ENCODE measurements at regions not wholly inside any gene's neighbourhood (a gene's known extent, or its start where the extent isn't known, plus 50 kb on each side); places are given as distances from the start of the nearest gene placed in this dataset.

DNA sequence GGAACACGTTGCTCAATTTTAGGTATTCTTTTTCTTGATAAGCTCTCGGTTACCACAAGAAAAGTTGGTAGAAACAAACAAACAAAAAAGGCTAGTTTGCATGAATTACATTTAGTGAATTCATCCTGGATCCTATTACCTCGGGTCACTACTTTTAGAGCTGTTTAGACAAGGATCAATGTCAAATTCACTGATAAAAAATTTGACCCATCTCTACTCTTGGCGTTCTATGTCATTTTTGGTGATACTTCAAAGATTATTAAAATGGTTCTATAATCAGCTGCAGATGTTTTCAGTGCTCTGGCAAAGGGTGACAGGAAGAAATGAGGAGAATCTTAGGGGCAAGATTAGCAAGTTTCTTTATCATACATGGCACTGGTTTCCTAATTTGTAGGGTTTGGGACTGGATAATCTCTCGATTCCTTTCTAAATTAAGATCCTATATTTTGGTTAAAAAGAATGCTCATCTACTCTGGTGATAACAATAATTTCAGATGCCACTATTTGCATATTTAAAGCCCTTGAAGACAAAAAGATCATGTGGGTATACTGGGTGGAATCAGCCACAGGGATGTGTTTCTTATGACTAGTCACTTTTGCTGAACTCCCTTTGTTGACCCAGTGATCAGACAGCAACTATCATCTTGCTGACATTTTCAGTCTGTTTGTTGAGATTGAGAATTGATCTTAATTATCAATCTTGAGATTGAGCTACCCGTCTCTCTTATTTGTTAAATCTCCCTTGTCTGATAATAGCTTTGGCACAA lies 442.9 kb downstream of the AASDHPPT start (continued):
- TF ChIP-seq ZNF140 (tag by site-specific recombination; IDR thresholded peaks at IDR 0.05), result no peak
- no peak for TF ChIP-seq ZNF121 (tag by site-specific recombination; IDR thresholded peaks at IDR 0.05)

DNA sequence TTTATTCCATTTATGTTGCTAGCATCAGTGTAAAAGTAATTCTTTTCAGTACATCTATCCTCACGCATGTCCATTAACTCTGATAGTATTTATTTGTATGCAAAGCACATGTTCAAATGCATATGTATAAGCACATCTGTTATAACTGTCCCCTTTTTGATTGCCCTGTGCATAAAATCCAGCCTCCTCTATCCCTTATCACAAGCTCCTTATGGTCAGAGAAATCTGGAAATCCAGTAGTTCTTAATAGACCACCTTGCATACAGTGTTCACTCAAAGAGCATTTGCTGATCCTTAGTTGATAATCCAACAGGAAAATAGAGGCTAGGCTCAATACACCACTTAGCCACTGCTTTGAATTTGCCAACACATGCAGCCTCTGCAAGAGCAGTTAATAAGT lies 443.5 kb downstream of the AASDHPPT start:
- ChIA-PET POLR2A (no interaction called here), CTCF (no interaction called here)
- Histone ChIP-seq H3K36me3 (ENCODE audit: control insufficient read depth in 2 of 2, insufficient read depth in 1 of 2, low read length in 2 of 2) (no peaks in the 10 kb centered on the region), H3K9me3 (ENCODE audit: control insufficient read depth, insufficient read depth, low read depth, low read length) (no peaks in the 10 kb centered on the region), H3K4me1 (ENCODE audit: control insufficient read depth, insufficient read depth, low read length) (no peaks in the 10 kb centered on the region), H3K4me3 (ENCODE audit: low read depth, low read length) (no peak overlapping the region), H3K27ac (ENCODE audit: extremely low read depth, low read depth, low read length) (no peak overlapping the region)
- TF ChIP-seq ZNF248 (tag by site-specific recombination; IDR thresholded peaks at IDR 0.05), result no peak
- TF ChIP-seq, protein P1, sequence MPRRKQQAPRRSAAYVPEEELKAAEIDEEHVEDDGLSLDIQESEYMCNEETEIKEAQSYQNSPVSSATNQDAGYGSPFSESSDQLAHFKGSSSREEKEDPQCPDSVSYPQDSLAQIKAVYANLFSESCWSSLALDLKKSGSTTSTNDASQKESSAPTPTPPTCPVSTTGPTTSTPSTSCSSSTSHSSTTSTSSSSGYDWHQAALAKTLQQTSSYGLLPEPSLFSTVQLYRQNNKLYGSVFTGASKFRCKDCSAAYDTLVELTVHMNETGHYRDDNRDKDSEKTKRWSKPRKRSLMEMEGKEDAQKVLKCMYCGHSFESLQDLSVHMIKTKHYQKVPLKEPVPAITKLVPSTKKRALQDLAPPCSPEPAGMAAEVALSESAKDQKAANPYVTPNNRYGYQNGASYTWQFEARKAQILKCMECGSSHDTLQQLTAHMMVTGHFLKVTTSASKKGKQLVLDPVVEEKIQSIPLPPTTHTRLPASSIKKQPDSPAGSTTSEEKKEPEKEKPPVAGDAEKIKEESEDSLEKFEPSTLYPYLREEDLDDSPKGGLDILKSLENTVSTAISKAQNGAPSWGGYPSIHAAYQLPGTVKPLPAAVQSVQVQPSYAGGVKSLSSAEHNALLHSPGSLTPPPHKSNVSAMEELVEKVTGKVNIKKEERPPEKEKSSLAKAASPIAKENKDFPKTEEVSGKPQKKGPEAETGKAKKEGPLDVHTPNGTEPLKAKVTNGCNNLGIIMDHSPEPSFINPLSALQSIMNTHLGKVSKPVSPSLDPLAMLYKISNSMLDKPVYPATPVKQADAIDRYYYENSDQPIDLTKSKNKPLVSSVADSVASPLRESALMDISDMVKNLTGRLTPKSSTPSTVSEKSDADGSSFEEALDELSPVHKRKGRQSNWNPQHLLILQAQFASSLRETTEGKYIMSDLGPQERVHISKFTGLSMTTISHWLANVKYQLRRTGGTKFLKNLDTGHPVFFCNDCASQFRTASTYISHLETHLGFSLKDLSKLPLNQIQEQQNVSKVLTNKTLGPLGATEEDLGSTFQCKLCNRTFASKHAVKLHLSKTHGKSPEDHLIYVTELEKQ (tag by site-specific recombination; IDR thresholded peaks at IDR 0.05; ENCODE audit: borderline replicate concordance), result no peak
- TF ChIP-seq, protein P2, sequence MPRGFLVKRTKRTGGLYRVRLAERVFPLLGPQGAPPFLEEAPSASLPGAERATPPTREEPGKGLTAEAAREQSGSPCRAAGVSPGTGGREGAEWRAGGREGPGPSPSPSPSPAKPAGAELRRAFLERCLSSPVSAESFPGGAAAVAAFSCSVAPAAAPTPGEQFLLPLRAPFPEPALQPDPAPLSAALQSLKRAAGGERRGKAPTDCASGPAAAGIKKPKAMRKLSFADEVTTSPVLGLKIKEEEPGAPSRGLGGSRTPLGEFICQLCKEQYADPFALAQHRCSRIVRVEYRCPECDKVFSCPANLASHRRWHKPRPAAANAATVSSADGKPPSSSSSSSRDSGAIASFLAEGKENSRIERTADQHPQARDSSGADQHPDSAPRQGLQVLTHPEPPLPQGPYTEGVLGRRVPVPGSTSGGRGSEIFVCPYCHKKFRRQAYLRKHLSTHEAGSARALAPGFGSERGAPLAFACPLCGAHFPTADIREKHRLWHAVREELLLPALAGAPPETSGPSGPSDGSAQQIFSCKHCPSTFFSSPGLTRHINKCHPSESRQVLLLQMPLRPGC (tag by site-specific recombination; IDR thresholded peaks at IDR 0.05), result no peak
- TF ChIP-seq, protein P3, sequence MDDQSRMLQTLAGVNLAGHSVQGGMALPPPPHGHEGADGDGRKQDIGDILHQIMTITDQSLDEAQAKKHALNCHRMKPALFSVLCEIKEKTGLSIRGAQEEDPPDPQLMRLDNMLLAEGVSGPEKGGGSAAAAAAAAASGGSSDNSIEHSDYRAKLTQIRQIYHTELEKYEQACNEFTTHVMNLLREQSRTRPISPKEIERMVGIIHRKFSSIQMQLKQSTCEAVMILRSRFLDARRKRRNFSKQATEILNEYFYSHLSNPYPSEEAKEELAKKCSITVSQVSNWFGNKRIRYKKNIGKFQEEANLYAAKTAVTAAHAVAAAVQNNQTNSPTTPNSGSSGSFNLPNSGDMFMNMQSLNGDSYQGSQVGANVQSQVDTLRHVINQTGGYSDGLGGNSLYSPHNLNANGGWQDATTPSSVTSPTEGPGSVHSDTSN (CRISPR knock-in tag; IDR thresholded peaks at IDR 0.05), result no peak
- TF ChIP-seq, protein P4, sequence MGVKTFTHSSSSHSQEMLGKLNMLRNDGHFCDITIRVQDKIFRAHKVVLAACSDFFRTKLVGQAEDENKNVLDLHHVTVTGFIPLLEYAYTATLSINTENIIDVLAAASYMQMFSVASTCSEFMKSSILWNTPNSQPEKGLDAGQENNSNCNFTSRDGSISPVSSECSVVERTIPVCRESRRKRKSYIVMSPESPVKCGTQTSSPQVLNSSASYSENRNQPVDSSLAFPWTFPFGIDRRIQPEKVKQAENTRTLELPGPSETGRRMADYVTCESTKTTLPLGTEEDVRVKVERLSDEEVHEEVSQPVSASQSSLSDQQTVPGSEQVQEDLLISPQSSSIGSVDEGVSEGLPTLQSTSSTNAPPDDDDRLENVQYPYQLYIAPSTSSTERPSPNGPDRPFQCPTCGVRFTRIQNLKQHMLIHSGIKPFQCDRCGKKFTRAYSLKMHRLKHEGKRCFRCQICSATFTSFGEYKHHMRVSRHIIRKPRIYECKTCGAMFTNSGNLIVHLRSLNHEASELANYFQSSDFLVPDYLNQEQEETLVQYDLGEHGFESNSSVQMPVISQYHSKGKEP (tag by site-specific recombination; IDR thresholded peaks at IDR 0.05), result no peak

DNA sequence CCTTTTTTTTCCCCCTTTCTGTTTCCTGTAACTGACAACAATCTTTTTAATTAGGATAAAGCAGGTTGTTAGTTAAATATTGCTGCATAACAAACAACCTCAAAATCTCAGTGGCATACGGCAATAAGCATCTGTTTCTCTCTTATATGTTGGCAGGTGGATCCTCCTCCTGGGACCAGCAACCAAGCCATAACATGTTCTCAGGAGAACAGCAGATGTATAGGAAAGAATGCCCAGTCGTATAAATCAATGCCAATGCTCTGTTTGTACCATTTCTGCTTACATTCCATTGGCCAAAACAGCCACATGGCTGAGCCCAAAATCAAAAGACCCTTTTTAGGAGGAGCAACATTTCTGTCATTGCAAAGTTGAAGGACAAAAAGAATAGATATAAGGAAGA lies 445.7 kb downstream of the AASDHPPT start:
- no peaks in the 10 kb centered on the region for H3K4me1 ChIP-seq (ENCODE audit: control insufficient read depth, insufficient read depth, low read length)
- H3K9me3 ChIP-seq (ENCODE audit: control insufficient read depth, insufficient read depth, low read depth, low read length), result no peaks in the 10 kb centered on the region
- CTCF ChIA-PET, result no interaction called here
- POLR2A ChIA-PET, result no interaction called here
- H3K4me3 ChIP-seq (ENCODE audit: low read depth, low read length), result no peak overlapping the region
- TF ChIP-seq ZNF184 (tag by site-specific recombination; IDR thresholded peaks at IDR 0.05), result no peak
- TF ChIP-seq ZNF433 (tag by site-specific recombination; IDR thresholded peaks at IDR 0.05; ENCODE audit: low read depth), result no peak
- no peak for TF ChIP-seq MEIS1 (CRISPR knock-in tag; IDR thresholded peaks at IDR 0.05; ENCODE audit: borderline replicate concordance)
- TF ChIP-seq KLF9 (tag by site-specific recombination; IDR thresholded peaks at IDR 0.05; ENCODE audit: low read depth), result no peak
- TF ChIP-seq ZBTB7A (tag by site-specific recombination; IDR thresholded peaks at IDR 0.05; ENCODE audit: low read depth), result no peak
- TF ChIP-seq ZNF174 (tag by site-specific recombination; IDR thresholded peaks at IDR 0.05), result no peak
- no peak for TF ChIP-seq ZNF426 (tag by site-specific recombination; IDR thresholded peaks at IDR 0.05)
- TF ChIP-seq ZNF324 (tag by site-specific recombination; IDR thresholded peaks at IDR 0.05), result no peak
- no peak for TF ChIP-seq SETDB1 (IDR thresholded peaks at IDR 0.05; ENCODE audit: insufficient read length, low read length)
- TF ChIP-seq ZNF16 (tag by site-specific recombination; IDR thresholded peaks at IDR 0.05; ENCODE audit: low read depth), result no peak
- no peak for TF ChIP-seq ZNF843 (tag by site-specific recombination; IDR thresholded peaks at IDR 0.05)
- no peak for TF ChIP-seq ZNF266 (tag by site-specific recombination; IDR thresholded peaks at IDR 0.05; ENCODE audit: low read depth)
- no peak overlapping the region for H3K27ac ChIP-seq (ENCODE audit: extremely low read depth, low read depth, low read length)
- H3K36me3 ChIP-seq (ENCODE audit: control insufficient read depth in 2 of 2, insufficient read depth in 1 of 2, low read length in 2 of 2), result no peaks in the 10 kb centered on the region

Data from HEK293 (cell line).